A172 (cell line): ENCODE measurements at regions not wholly inside any gene's neighbourhood (a gene's known extent, or its start where the extent isn't known, plus 50 kb on each side); places are given as distances from the start of the nearest gene placed in this dataset.
A peak's percentile ranks its signal among the peaks of the same experiment; 100 is the strongest.
"Not testable (repeated sequence)": the region's sequence is repeated elsewhere in the genome, so short reads cannot be mapped to it uniquely, and the experiment has no call there.

Experiments
- DNase-seq: peaks from one replicate; pipeline ENCODE4 v3.0.0-alpha.2; 2015; ENCODE audit warnings: low spot score

DNA sequence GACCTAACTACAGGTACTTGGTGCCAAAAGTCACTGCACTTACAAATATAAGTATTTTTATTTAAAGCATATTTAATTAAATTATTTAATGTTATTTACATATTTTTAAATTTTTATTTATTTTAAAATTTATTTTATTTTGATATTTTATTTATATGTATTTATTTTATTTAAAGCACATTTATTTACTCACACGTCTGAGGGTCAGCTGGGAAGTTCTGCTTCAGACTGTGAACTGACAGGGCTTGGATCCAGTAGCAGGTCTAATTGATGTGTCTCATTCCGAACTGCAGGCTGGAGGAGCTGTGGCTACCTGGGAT lies 392.5 kb downstream of the GBA3 start:
- no peak for DNase-seq

DNA sequence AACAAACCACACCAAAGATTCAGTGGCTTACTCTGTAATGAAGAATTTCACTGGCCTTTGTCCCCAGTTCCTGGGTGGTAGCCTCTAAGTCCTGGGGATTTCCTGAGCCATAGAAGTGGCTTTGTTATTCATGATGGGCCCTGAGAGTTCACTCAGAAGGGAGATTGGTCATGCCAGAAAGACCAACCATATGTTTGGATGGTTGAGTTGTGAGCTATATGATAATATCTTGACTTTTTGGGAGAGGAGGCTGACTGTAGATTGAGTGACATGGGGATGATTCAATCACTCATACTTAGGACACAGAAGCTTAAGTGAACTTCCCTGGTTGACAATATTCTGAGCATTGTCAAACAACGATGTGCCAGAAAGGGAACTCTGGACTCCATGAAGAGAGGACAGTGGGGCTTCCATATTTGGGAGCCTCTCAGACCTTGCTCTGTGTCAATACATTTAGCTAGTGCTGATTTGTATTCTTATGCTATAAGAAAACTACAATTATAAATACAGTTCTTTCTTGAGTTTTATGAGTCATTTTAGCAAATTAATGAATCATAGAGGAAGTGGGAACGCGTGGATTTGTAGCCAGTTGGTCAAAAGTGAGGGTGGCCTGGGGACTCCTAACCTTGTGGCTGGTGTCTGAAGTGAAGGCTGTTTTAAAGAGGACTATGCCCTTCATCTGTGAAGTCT lies 392.0 kb downstream of the GBA3 start:
- peak; percentile 67 for DNase-seq

GRCh38 chr4:23083391-23083790 lies 390.7 kb downstream of the GBA3 start:
- DNase-seq, result no peak

DNA sequence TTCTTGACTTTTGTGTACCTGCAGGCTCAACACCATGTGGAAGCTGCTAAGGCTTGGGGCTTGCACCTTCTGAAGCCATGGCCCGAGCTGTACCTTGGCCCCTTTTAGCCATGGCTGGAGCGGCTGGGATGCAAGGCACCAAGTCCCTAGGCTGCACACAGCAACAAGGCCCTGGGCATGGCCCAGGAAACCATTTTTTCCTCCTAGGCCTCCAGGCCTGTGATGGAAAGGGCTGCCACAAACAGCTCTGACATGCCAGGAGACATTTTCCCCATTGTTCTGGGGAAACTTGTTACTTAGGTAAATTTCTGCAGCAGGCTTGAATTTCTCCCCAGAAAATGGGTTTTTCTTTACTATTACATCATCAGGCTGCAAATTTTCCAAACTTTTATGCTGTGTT lies 387.4 kb downstream of the GBA3 start:
- DNase-seq, result not testable (repeated sequence)

DNA sequence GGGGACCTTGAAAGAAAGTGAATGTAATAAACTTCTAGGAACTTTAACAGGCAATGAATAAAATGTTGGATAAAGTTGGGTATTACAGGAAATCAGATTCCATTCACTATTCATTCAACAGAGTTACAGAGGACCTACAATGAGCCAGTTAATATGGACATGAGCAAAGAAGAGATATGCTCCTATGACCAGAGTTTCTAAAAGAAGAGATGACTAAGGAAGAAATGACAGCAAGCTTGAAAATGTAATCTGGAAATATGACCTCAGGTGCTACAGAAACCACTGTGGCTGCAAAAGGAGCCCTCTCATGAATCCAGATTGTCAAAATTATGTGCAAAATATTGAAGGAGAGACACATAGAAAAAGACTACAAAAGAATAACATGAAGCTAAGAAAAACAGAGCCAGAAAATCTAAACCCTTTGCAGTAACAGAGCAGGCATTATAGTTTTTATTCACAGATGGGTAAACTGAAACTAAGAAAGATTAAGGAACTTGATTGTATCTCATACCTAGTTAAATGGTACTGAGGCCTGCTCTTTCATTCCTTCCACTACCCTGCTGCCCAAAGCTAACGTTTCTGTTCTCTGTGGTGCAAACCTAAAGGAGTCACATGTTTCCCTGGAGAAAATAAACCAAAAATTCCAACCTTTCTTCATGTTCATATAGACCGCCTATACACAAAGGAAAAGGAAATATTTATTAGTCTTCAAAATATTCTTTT lies 378.3 kb downstream of the GBA3 start:
- DNase-seq, result no peak

DNA sequence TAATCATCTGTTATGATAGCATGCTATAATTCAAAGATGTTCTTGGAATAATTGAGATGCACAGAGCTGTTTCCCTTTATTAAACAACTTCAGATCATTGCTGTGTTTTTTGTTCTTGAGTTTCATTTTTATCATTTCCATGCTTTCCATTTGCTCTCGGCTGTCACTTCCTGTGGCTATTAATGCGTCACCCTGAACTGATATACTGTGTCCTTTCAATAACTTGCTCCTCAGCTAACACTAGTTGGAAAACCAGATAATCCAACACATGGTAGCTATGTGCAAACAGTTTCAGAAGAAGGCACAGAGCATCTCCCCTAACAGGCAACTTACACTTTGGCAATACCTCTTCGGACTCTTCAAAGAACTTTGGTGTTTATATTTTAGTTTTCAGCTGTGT lies 376.0 kb downstream of the GBA3 start:
- DNase-seq, result no peak

- no peak for DNase-seq
These were observed 375.6 kb downstream of the GBA3 start for GRCh38 chr4:23068287-23068686.

DNA sequence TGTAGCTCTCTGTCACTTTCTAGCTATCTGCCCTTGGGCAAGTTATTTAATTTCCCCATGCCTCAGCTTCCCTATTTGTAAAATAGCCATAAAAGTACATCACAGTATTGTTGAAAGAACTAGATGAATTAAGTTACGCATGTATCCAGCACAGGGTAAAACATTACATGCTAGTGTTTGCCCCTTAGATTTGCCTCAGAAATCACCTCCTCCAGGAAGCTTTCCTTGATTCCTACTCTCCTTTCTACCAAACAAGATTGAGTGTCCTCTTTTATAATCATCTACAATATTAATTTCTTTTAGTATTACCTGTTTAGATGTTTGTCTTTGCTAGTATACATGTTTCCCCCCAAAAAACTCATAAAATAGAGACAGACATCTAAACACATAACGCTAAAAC lies 369.5 kb downstream of the GBA3 start:
- DNase-seq, result no peak

DNA sequence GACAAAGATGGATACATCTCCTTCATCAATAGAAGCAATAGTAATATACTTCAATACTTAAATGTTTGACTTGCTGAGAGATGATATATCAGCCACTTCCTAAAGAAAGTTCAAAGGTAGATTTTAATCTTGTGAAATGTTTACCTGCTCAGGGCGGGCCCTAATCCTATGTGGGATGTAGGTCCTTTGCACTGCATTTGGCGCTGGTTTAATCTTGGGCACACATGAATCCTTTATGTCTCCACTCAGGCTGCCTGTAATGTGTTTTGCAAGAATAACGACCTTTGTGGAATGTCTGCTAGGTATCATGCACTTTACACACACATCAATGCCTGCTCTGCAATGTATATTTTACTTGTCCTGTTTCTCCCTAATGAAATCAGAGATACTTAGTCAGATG lies 368.7 kb downstream of the GBA3 start:
- DNase-seq, result no peak

DNA sequence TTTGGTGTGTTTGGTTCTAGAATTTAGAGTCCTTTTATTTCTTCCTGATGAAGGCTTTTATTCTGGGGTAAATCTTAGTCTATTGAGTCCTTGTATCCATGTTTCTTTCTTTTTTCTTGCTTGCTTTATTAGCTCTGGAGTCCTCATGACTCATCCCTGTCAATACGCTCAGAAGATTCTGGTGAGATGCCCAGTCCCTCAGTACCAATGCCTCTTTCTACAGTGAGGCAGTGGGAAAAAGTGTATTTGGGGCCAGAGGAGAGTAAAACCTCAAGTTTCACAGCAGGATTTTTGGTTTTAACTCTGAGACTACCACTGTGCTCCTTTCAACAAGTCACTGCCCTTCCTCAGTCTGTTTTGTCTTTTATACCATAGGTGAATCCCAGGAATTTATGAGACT lies 368.0 kb downstream of the GBA3 start:
- peak; percentile 33 for DNase-seq

GRCh38 chr4:23058165-23058776 lies 365.5 kb downstream of the GBA3 start:
- DNase-seq, result no peak

DNA sequence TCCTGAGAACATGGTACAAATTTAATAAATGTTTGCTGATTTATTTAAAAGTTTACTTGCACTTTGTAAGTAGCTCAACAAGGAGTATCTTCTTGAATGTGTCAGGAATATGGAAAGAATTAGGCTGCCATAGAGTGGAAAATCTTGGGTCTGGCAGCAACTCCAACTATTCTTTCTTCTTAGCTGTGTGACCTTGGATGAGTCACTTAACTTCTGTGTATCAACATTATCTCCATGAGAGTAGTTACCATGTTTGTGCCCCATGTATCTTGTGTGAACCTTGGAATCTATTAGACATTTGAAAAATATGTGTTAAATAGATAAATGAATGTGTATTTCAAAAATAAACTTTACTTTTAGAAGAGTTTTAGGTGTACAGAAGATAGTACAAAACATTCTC lies 348.8 kb downstream of the GBA3 start:
- no peak for DNase-seq

- no peak for DNase-seq
These were observed 347.8 kb downstream of the GBA3 start for GRCh38 chr4:23040539-23040938.

DNA sequence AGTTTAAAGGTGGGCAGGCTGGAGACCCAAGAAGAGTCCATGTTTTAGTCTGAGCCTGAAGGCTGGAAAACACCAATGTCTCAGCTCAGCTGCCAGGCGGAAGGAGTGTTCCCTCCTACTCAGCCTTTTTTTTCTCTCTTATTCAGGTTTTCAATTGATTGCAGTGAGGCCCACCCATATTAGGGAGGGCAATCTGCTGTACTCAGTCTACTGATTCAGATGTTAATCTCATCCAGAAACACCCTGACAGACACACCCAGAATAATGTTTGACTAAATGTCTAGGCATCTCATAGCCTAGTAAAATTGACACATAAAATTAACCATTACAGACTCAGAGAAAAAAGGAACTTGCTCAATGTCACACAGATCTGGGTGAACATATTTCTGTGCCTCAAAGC lies 347.1 kb downstream of the GBA3 start:
- peak; percentile 22 for DNase-seq

DNA sequence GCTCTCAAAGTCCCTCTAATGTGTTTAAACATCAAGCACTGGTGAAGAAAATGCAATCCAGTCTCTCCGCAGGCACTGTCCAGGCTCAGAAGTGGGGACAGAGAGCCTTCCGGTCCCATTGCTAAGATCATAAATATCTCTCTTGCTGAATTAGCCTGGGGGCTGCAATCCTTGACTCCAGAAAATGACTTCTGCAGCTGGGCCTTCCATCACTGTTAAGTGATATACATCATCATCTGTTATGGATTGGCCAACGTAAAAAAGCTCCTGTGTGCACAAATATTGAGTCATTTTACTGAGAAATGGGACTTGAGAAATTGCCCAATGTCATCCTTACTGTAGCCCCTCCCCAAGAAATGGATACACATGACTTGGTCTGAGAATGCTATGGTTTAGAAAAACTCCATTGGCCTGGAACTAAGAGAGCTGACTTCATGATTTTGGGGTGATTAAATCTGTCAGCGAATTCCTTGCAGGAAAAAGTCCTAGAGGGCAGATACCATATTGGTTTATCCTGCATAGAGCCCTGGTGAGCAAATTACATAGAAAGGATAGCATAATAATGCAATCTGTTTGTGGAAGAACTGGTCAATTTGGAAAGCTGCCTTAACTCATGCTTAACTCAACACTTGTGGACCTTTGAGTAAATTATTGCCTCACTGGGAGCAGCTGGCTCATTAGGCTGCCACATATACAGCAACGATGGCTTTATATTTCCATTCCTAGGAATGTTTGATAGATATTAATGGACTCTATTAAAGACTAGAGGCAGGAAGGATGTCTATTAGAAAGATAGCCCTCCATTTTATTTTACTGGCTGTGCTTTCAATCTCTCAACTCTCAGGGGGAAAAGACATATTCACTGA lies 346.1 kb downstream of the GBA3 start:
- DNase-seq, result no peak

DNA sequence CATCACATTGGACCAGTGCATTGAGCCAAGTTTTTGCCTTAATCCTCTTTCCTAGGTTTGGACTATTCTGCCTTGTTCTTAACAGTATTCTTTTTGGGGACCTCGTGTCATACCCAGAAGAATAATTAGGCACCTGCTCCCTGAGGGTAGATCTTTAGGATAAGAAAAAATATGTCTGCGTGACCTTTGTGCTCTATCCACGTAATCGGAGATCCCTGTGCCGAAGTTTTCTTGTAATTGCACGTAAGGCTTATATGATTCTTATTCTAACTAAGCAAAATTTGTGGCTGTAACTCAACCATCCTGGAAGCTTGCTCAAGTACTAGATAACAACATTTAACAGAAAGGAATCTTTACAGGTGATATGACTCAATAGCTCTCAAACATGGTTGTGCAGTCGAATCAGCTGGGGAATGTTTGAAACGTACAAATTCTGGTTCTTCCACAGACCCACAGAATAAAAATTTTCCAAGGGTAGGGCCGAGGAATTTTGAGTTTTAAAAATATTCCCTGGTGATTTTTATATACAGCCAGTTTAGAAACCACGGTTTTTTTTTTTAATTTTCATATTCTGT lies 344.3 kb downstream of the GBA3 start:
- no peak for DNase-seq

DNA sequence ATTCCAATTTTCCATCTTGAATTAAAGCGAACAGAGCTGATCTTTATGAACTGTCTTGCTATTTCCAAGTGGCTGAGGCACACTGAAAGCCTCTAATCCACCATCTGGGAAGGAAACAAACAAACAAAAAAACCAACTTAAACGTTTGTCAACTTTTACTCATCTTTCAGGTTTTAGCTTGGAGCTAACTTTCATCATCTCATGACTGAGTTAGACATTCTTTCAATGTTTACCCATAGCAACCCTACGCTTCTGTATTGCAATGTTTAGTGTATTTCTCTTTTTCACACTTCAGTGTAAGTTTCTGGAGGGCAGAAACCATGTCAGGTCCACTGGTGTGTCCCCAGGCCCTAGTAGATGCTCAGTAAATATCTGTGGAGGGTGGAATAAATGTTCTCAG lies 343.8 kb downstream of the GBA3 start:
- DNase-seq, result no peak

DNA sequence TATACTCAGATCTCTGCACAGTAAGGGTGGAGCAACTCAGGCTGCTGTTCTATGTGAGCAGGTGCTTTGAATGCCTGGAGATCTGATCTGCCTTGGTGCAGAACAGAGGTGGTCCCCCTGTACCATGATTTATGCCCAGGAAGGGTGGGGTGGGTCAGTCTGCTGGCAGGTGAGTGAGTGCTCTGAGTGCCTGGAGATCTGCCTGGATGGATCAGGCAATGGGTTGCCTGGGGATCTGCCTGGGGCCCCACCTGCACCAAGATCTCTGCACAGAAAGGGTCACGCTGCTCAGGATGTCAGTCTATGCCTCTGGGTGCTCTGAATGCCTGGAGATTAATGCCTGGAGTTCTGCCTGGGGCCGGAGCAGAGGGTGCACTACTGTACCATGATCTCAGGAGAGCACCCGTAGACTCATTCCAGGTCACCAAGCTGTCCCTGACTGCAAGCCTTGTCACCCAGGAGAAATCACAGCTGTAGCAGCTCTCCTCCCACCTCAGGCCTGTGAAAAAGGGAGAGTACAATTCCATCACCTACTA lies 342.9 kb downstream of the GBA3 start:
- DNase-seq, result no peak

- no peak for DNase-seq
These were observed 342.0 kb downstream of the GBA3 start for GRCh38 chr4:23034731-23035130.

- peak; percentile 45 for DNase-seq
These were observed 341.1 kb downstream of the GBA3 start for GRCh38 chr4:23033796-23034195.

- no peak for DNase-seq
These were observed 336.1 kb downstream of the GBA3 start for GRCh38 chr4:23028875-23029274.

DNA sequence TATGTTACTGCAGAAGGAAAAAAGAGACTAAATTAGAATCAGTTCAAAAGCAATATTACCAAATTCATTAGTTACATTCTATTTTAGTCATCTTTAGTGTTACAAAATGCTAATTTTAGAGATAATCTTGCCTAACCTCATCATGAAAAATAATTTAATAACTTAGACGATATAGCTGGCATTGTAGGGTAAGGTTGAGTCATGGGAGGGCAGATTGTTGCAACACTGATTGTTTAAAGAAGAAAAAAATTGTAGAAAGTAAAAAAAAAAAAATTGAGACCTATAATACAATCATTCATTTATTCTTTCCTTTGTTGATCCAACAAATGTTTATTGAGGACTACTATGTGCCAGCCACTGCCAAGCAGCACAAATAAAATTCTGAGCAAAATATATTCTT lies 330.9 kb downstream of the GBA3 start:
- no peak for DNase-seq
